Panc1 (cell line): ENCODE measurements at regions not wholly inside any gene's neighbourhood (a gene's known extent, or its start where the extent isn't known, plus 50 kb on each side); places are given as distances from the start of the nearest gene placed in this dataset.
A peak's percentile ranks its signal among the peaks of the same experiment; 100 is the strongest.

Source experiments
- ATAC-seq: fragments of 200-7000 bp; cut with Tn5 transposase; 2 replicates; pipeline ENCODE4 v1.9.1; 2020; ENCODE audit warnings: mild to moderate bottlenecking, moderate library complexity
- BruUV-seq: library from RNA; stranded (reverse); fragments of 400-500 nt; replicated peaks from 2 replicates; lab custom pipeline; 2021; lab: Mats Ljungman, UMichigan
- CTCF ChIA-PET: fragments of 300-600 bp; sonication (Branson Sonifier 250); formaldehyde crosslinking; loops from one replicate; lab custom pipeline; 2022; ENCODE audit warnings: antibody characterized with exemption; lab: Charles Lee
- POLR2A ChIA-PET: fragments of 300-600 bp; sonication (Branson Sonifier 250); formaldehyde crosslinking; loops from one replicate; lab custom pipeline; 2022; ENCODE audit warnings: antibody characterized with exemption; lab: Charles Lee
- DNase-seq: peaks from one replicate; pipeline ENCODE4 v3.0.0-alpha.2; 2010; ENCODE audit warnings: low read depth, low spot score
- H3K27ac ChIP-seq: 2 replicates; pipeline ENCODE4 v1.5.1; 2011; ENCODE audit warnings: mild to moderate bottlenecking, low read length, inconsistent platforms
- H3K27me3 ChIP-seq: fragments of 200-500 bp; sonication (Bioruptor generic); 2 replicates; pipeline ENCODE4 v1.6.0; 2014; ENCODE audit warnings: low read length, inconsistent platforms; ENCODE audit not compliant: control insufficient read depth, insufficient read depth
- H3K36me3 ChIP-seq: fragments of 200-500 bp; sonication (Bioruptor generic); 2 replicates; pipeline ENCODE4 v1.5.1; 2014; ENCODE audit warnings: inconsistent platforms, mild to moderate bottlenecking, low read length, moderate library complexity; ENCODE audit not compliant: control insufficient read depth, insufficient read depth
- H3K4me1 ChIP-seq: 2 replicates; pipeline ENCODE4 v1.5.1; 2011; ENCODE audit warnings: inconsistent platforms, mild to moderate bottlenecking, low read length, moderate library complexity; ENCODE audit not compliant: control insufficient read depth, insufficient read depth
- H3K4me3 ChIP-seq, 2 experiments: 2 replicates each; pipeline ENCODE4 v1.5.1; 2011 to 2012; ENCODE audit warnings: low read depth in 2 of 2, low read length in 2 of 2, mild to moderate bottlenecking in 2 of 2, inconsistent platforms in 1 of 2, moderate library complexity in 1 of 2
- H3K9me3 ChIP-seq: fragments of 200-500 bp; sonication (Bioruptor generic); 2 replicates; pipeline ENCODE4 v1.5.1; 2014; ENCODE audit warnings: low read depth, mild to moderate bottlenecking, inconsistent platforms, low read length, moderate library complexity; ENCODE audit not compliant: control insufficient read depth, insufficient read depth
- SIN3A ChIP-seq: IDR thresholded peaks from 2 replicates; pipeline ENCODE4 v1.6.1; 2012; ENCODE audit warnings: low read depth, mild to moderate bottlenecking, low read length, moderate library complexity, borderline replicate concordance; ENCODE audit not compliant: insufficient read depth
- TCF7L2 ChIP-seq: IDR thresholded peaks from 2 replicates; pipeline ENCODE4 v1.6.1; 2011; ENCODE audit warnings: mild to moderate bottlenecking, low read depth, low read length, inconsistent platforms
- in situ Hi-C: cut with HindIII; loops from 2 replicates; pipeline ENCODE4 v1.10.0; 2016; ENCODE audit warnings: low sequenced_read_pairs, low pct_unique_long_range_greater_than_20kb
- intact Hi-C: fragments of 100-400 bp; cut with micrococcal nuclease; formaldehyde crosslinking; loops from one replicate; pipeline ENCODE4 v1.10.0; 2022; ENCODE audit not compliant: unreplicated experiment
- TF ChIP-seq, protein P1 (sequence below), 2 experiments: IDR thresholded peaks; 2 replicates each; pipeline ENCODE4 v1.6.1; 2011 to 2012; ENCODE audit warnings: low read depth in 2 of 2, control low read depth in 1 of 2, low read length in 1 of 2, mild to moderate bottlenecking in 1 of 2, moderate library complexity in 1 of 2; ENCODE audit not compliant: insufficient read depth in 1 of 2
- TF ChIP-seq, protein P2 (sequence below): fragments of 450-650 bp; IDR thresholded peaks from 2 replicates; pipeline ENCODE4 v1.5.1; 2017; ENCODE audit warnings: mild to moderate bottlenecking

DNA sequence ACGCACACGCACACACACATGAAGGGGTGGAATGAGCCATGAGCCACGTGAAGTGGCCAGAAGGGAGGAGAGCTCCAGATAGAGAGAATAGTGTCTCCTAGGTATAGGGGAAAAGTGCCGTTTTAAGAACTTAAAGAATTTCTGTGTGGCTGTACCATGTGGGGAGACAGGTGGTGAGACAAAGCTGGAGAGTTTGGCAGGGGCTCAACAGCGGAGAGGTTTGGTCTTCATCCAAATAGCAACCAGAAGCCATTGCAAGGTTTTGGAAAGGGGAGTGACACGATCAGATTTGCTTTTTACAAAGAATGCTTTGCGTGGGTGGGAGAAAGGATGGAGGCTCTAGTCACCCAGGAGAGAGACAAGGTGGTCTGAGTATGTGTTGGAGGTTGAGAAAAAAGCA lies 146.0 kb downstream of the IL20RB start:
- DNase-seq = no peak
- in situ Hi-C loops (no loop called here), intact Hi-C loops (loop anchor here (2.0 kb wide), 2 partner anchors 589 to 867 kb away; no protein-coding TSS in a partner anchor)
- ChIA-PET CTCF (no interaction called here), POLR2A (no interaction called here)
- peaks cover 34% of the 10 kb centered on the region for H3K27me3 ChIP-seq
- ATAC-seq = no peak
- H3K4me1 ChIP-seq = no peaks in the 10 kb centered on the region
- no TSS peak for BruUV-seq
- TF ChIP-seq, protein P1, sequence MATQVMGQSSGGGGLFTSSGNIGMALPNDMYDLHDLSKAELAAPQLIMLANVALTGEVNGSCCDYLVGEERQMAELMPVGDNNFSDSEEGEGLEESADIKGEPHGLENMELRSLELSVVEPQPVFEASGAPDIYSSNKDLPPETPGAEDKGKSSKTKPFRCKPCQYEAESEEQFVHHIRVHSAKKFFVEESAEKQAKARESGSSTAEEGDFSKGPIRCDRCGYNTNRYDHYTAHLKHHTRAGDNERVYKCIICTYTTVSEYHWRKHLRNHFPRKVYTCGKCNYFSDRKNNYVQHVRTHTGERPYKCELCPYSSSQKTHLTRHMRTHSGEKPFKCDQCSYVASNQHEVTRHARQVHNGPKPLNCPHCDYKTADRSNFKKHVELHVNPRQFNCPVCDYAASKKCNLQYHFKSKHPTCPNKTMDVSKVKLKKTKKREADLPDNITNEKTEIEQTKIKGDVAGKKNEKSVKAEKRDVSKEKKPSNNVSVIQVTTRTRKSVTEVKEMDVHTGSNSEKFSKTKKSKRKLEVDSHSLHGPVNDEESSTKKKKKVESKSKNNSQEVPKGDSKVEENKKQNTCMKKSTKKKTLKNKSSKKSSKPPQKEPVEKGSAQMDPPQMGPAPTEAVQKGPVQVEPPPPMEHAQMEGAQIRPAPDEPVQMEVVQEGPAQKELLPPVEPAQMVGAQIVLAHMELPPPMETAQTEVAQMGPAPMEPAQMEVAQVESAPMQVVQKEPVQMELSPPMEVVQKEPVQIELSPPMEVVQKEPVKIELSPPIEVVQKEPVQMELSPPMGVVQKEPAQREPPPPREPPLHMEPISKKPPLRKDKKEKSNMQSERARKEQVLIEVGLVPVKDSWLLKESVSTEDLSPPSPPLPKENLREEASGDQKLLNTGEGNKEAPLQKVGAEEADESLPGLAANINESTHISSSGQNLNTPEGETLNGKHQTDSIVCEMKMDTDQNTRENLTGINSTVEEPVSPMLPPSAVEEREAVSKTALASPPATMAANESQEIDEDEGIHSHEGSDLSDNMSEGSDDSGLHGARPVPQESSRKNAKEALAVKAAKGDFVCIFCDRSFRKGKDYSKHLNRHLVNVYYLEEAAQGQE (IDR thresholded peaks at IDR 0.05; ENCODE audit: insufficient read depth in 1 of 2, low read depth in 2 of 2, low read length in 1 of 2) = no peak
- TF ChIP-seq, protein P2, sequence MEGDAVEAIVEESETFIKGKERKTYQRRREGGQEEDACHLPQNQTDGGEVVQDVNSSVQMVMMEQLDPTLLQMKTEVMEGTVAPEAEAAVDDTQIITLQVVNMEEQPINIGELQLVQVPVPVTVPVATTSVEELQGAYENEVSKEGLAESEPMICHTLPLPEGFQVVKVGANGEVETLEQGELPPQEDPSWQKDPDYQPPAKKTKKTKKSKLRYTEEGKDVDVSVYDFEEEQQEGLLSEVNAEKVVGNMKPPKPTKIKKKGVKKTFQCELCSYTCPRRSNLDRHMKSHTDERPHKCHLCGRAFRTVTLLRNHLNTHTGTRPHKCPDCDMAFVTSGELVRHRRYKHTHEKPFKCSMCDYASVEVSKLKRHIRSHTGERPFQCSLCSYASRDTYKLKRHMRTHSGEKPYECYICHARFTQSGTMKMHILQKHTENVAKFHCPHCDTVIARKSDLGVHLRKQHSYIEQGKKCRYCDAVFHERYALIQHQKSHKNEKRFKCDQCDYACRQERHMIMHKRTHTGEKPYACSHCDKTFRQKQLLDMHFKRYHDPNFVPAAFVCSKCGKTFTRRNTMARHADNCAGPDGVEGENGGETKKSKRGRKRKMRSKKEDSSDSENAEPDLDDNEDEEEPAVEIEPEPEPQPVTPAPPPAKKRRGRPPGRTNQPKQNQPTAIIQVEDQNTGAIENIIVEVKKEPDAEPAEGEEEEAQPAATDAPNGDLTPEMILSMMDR = no peak
- H3K36me3 ChIP-seq = no peaks in the 10 kb centered on the region
- H3K9me3 ChIP-seq = no peaks in the 10 kb centered on the region
- H3K4me3 ChIP-seq = no peak overlapping the region
- no peak overlapping the region for H3K27ac ChIP-seq

DNA sequence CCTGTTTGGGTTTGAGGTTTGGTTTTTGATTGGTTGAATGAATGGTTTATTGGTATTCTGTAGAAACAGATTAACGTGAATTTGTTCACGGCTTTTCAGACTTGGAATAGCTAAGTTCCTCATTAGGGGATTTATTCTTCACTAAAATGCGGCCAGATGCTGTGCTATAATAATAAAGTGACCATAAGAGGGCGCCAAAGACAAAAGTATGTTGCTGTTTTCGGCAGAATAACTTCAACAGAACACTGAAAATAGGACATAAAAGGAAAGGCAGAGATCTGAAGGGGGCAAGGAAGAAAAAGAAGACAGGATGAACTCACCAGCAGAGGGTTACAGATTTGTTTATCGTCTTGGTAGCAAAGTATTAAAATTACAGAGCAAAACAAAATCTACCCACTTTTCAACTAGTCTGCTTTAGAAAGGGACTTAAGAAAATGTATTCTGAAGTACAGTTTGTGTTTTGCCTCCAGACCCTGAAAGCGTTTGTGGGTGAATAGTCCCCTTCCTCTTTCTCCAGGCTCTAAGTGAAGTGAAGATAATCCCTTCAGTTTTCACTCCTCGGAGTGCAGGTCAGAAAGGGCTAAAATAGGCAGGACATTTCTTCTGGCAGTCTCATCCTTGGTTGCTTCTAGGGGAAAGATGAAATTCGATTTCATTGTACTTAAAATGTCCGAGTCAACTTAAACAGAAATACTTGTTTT lies 147.6 kb downstream of the IL20RB start:
- DNase-seq (peak; percentile 55), ATAC-seq (peak; percentile 88)
- TF ChIP-seq, protein P2 = peak; percentile 78
- TF ChIP-seq SIN3A = no peak
- no peak for TF ChIP-seq TCF7L2
- Histone ChIP-seq H3K27ac (no peak overlapping the region), H3K9me3 (no peaks in the 10 kb centered on the region), H3K4me1 (no peaks in the 10 kb centered on the region), H3K36me3 (no peaks in the 10 kb centered on the region), H3K4me3 (no peak overlapping the region), H3K27me3 (peaks cover 31% of the 10 kb centered on the region)
- in situ Hi-C loops = no loop called here
- intact Hi-C loops = loop anchor here (2.0 to 5.0 kb wide), 6 partner anchors 73 to 947 kb away; no protein-coding TSS in a partner anchor
- CTCF ChIA-PET = interaction anchor here (0.9 to 1.0 kb wide), 3 partner anchors 8 to 947 kb away, joined by 3 to 6 read pairs (median 5); no protein-coding TSS in a partner anchor
- POLR2A ChIA-PET = no interaction called here
- no TSS peak for BruUV-seq
